HCEC 1CT (cell line): ENCODE measurements at regions not wholly inside any gene's neighbourhood (a gene's known extent, or its start where the extent isn't known, plus 50 kb on each side); places are given as distances from the start of the nearest gene placed in this dataset.
"Not testable (repeated sequence)": the region's sequence is repeated elsewhere in the genome, so short reads cannot be mapped to it uniquely, and the experiment has no call there.

ENCODE experiments used
- DNase-seq: peaks from one replicate; pipeline ENCODE4 v3.0.0-alpha.2; 2017

DNA sequence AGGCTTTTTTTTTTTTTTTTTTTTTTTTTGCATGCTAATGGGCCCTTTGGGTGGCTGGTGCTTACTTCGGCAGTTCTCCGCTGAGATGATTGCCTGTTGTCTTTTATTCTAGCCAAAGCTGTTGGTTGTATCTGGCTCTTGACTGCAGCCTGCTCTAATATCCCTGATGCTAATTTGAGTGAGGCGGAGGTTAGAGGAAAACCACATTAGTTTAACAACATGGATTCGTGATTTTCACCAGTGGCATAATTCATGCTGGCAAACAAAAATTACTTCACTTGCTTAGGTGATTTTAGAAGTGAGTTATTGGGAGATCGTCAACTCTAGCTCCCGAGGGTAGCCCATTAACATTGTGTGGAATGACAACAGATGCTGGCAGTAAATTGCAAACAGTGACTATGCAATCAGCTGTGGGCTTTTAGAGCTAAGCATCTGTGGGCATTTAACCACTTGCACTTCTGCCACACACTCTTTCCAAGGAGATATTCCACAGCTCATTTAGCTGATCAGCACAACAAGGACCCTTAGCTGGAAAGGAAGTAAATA, 97.6 kb upstream of the ZDHHC17 start:
- DNase-seq = no peak

DNA sequence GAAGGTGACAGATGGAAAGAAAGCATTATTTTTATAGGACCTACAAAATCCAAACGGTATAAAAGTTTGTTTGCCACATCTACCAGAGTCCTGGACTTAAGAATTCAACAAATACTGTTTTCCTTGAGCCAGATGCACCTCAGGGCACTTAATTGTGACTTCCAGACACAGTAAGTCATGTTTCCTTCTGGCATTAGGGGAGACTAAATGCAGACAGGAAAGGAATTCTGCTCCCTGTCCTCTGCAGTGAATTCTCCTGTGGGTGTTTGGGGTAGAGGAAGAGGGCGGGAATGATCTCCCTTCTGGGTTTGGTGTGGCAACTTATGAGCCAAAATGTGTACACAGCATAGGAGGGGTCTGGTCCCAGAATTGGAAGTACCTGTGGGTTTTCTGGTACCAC, 93.9 kb upstream of the ZDHHC17 start:
- no peak for DNase-seq

DNA sequence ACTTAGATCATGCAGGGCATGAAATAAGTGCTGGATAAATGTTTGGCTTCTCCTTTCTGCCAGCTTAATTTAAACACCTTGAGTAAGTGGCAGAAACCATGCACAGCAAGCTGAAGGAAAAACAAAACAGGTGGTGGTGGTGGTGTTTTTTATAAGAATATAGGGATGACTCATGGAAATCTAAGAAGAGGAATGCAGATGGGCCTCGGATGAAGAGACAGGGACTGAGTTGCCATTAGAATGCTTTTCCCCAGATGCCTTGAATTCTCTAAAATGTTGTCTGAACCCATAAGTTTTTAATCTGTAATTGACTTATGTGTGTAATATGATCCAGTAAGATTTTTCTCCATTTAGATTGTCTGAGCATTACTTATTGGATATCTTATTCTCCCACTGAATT, 93.1 kb upstream of the ZDHHC17 start:
- DNase-seq = peak; percentile 61

DNA sequence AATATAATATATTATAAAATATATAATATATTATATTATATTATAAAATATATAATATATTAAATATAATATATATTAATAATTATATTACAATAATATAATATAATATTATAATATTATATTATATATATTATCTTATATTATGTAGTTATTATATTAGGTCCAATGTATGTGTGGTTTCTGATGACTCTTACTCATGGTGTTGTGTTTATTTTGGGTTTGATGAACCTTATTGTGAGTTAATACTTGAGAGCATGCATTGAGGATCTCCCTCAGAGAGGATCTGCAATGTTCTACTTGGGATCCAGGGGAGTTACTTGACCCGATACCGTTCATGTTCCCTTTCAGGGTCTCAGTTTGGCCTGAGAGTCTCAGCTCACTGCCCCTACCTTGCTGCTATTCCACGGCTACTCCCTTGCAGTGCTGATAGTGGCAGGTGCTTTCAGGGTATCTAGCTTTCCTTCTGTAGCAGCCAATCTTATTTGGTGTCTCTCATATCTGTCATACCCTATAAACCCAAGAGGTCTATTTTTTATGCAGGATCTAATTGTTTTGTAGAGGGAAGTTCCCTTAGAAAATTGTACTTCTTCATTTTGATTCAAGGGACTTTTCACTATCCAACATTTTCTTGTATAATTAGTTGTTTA, 89.1 kb upstream of the ZDHHC17 start:
- DNase-seq = no peak

DNA sequence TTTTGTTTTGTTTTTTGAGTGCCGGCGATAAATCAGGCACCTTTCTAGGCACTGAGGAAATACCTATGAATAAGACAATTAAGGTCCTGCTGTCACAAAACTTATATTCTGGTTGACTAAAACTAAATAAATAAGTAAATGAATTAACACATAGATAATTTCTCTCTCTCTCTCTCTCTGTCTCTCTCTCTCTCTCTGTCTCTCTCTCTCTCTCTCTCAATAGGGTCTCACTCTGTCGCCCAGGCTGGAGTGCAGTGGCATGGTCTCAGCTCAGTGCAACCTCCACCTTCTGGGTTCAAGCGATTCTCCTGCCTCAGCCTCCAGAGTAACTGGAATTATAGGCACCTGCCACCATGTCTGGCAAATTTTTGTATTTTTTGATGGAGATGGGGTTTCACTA, 87.7 kb upstream of the ZDHHC17 start:
- DNase-seq = not testable (repeated sequence)

DNA sequence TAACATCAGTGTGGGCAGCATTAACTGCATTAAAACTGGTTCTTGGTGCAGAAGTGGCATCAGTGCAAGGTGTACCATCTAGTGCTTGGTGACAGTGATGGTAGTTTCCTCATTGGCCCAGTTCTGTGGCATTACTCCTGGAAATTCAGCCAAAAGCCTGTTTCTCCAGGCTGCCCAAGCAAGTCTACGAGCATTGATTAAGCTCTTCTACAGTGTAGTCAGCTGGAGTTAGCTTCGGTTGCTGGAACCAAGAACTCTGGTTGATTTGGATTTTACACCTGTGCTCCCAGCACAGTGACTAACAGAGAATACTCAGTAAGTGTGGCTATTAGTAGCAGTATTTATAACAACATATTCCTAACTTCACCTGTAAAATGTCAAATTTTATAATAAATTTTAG, 84.9 kb upstream of the ZDHHC17 start:
- DNase-seq = no peak

DNA sequence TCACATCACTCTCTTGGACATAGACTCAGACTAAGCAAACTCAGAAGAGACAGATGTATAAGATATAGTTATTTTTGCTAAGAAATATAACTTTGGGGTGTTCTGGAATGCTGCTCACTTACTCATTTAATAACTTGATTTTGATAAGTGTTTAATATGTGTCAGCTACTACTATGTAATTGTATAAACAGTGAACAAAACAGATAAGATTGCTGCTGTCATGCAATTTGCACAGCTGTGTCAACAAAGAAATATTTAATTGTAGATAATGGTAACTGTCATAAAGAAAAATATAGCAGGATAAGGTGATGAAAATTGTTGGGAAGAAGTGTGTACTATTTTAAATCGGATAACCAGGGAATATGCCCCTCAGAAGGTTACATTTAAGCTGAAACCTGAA, 84.1 kb upstream of the ZDHHC17 start:
- no peak for DNase-seq

DNA sequence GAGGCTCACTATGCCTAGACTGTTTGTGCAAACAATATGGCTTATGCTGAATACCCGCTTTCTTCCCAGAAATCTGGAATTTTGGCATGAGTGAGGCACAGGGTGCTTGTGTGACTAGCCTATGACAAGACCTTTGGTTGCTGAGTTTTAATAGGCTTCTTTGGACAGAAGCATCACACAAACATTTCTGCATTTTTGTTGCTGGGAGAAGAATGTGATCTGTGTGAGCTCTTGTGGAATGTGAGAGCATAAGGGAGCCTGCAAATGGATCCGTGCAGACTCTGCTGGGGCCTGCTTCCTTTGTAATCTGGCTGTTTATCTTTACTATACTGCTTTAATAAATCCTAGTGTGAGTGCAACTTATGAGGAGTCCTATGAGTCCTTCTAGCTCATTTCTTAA, 83.0 kb upstream of the ZDHHC17 start:
- no peak for DNase-seq

DNA sequence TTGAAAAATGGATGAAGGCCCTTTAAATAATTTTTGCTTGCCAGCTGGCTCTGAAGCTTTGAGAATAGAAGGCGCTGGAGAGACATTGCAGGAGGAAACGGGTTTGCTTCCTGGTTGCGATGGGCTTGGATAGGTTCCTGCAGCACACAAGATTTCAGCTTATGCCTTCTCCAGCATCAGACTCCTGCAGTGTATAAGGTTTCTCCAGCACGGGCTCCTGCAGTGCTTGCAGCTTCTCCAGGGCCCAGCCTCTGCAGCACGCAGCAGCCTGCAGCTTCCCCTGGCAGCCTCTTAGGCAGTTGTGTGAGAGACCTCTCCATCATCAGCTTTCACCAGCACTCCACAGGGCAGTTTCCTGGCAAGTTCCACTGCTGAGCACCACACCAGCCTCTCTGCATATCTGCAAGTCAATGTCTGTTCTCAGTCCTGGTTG, 78.7 kb upstream of the ZDHHC17 start:
- peak; percentile 15 for DNase-seq

DNA sequence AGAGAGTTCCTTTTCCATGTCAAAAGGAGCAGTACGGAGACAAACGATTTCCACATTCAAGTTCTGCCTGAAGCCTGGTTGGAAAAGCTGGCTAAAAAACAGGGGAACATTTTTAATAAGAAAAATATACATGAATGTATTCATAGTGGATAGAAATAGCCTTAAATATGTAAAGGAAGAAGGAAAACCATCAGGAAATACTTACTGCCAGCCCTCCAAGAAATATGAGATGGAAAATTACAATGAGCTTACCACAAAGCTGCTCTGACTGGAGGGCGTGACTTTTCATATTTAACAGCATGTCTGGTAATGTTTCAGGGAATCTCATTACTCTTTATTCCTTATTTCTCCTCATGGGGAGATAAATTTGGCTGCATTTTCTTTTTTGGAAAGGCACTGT, 75.9 kb upstream of the ZDHHC17 start:
- no peak for DNase-seq

DNA sequence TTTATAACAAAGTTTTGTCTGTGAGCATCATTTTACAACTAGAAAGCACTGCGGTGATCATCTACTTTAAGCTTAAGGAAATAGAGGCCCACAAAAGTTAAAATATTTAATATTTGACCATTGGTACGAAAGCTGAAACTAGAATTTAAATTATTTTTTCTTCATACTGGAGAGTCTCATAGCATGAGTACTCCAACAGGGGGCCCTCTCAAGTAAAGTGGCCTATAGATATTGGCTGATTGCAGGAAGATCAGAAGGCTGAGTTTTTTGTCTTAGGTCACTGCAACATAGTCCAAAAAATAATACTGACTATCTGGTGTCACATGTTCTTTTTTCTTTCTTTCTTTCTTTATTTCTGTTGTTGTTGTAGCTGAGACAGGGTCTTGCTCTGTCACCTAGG, 75.3 kb upstream of the ZDHHC17 start:
- peak; percentile 27 for DNase-seq

DNA sequence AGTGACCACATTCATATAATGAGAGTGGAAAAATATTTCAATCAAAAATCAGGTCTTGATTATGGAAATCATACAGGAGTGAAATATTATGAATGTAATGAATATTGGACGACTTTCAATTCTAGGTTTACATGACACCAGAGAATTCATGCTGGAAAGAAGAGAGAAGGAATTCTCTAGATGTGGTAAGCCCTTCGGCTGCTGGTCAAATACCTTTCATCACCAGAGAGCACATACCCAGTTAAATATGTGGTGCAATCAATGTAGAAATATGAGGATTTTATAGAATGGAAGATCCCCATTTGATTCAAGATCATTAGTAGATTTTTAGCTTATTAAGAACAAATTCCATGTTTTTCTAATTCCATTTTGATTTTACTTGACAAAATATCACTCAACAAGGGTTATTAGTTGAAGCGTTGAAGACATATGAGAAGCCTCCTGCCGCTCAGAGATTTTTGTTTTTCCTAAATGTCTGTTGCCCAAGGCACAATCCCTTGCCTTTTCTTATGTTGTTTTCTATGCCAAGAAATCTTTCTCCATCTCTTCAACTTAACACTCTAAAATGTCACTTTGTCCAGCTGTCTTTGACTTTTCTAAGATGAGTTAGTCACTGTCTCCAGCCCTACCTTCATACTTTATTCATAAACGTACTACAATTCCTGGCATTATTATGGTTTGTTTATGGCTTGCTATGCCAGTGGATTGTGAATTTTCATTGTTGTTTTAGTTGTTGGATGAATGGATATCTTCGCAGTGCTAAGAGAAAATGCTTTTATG, 72.8 kb upstream of the ZDHHC17 start:
- no peak for DNase-seq

DNA sequence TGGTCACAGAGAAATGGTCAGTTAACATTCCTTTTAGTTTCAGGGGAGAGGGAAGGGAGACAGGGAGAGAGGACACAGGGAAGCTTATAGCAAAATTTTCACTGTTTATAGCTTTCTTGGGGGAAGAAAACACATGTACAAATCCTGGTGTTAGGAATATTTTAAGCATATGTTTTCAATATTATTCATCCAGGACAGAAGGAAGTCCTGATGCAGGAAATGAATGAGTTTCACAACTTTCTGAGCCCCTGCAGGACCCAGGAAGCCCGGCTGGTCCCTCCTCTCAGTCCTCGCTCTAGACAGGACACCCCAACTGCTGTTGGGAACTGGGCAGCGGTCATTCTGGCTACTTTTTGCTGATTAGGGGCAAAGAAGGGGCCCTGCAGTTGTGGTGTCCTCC, 71.1 kb upstream of the ZDHHC17 start:
- DNase-seq = no peak

DNA sequence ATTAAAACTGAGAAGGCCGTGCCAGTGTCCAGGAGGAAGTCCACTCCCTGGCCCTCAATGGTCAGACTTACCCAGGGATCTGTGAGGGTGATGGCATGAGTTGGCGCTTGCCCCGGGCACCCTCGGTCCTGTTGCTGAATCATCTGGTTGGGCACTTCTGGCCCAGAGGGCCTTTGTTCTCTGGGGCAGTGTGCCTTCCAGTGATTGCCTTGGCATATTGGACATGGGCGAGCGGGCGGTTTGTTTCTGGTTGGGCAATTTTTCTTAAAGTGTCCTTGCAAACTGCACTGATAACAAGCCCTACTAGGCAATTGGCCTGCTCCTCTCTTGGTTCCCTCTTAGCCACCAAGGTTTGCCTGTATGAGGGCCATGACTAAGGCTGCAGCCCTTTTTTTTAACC, 69.5 kb upstream of the ZDHHC17 start:
- no peak for DNase-seq

DNA sequence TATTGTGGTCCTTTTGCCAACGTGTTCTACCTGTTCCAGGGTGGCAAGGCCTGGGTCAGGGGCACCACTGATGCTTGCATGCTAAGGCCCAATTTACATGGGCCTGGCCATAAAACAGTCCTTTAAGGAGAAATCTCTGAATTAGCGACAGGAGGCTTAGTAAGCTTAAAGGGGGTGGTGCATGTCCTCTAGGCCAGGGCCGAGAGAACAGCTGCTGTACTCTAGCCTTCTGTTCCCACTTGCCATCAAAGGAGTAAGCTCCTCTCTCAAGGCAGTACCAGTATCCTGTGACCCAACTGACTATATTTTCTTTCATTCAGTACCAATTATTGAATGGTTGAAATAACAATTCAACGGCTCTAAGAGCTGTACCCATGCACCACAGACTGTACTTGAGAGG, 67.7 kb upstream of the ZDHHC17 start:
- no peak for DNase-seq

DNA sequence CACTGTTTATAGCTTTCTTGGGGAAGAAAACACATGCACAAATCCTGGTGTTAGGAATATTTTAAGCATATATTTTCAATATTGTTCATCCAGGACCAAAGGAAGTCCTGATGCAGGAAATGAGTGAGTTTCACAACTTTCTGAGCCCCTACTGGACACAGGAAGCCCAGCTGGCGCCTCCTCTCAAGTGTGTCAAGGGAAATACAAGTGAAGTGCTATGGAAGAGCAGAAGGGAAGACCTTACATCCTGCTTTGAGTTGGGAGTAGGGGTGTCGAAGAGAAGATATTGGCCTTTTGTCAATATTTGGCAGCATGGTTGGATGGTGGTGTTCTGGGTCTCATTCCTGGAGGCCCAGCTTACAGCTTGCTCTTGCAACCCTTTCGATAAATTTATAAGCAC, 66.1 kb upstream of the ZDHHC17 start:
- DNase-seq = no peak

DNA sequence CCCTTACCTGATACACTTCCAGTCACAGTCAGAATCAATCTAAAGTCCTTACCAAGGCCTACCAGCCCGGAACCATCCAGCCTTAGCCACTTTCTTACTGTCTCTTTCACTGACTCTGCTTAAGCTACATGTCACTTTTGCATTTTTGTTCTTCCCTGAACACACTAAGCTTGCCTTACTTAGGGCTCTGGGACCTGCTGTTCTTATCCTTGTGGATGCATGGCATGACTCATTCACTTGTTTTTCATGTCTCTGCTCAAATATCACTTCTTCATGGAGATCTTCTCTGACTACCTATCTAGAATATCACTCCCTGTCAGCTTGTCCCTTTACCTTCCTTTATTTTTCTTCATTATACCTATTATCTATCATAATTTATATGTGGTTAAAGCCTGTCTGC, 65.6 kb upstream of the ZDHHC17 start:
- no peak for DNase-seq

DNA sequence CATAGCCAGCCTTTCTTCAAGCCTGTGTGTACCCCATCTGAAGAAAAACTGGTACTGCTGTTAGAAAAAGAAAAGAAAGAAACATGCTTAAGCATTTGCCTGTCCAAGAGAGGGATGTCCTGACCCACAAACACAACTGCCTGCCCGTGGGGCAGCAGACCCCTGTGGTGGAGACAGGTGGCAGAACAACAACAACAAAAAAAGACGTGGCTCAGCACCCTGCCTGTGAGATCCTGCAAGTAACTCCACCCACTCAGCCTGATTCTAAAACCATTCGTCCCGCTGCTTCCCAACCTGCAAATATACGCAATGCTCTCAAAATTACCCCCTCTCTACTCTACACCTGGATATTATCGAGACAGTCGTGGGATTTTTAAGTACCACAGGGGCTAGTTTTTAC, 64.9 kb upstream of the ZDHHC17 start:
- DNase-seq = no peak

DNA sequence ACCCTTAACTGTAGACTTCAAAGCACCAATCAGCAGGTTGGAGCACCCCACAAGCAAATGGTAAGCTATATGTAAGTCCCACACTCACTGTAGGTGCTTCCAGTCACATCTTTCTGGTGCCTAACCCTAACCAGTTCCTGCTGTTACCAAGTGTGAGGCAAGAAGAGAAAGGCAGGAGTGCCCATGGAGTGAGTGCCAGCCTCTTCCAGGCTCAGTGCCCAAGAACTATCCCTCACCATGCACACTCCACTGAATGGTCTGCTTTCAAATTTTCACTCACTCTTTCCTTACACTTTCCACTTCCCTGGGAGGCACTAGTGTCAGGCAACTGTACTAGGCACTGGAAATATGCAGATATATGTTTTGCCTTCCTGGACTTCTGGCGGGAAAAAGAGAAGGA, 62.2 kb upstream of the ZDHHC17 start:
- no peak for DNase-seq

DNA sequence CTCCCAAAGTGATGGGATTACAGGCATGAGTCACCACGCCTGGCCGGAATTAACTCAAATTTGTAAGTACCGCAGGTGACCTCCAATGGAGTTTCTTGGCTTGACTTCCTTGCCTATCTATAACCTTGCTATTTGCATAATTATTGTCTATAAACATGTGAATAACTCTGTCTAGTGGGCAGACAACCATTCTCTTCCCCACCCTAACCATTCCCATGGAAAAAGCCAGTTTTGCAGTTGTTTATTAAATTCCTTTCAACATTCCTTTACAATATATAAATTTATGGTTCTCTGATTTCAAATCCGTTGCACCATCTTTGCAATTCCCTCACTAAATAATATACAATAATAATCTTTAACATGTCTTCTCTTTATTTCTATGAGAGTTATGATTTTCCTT, 61.0 kb upstream of the ZDHHC17 start:
- no peak for DNase-seq

DNA sequence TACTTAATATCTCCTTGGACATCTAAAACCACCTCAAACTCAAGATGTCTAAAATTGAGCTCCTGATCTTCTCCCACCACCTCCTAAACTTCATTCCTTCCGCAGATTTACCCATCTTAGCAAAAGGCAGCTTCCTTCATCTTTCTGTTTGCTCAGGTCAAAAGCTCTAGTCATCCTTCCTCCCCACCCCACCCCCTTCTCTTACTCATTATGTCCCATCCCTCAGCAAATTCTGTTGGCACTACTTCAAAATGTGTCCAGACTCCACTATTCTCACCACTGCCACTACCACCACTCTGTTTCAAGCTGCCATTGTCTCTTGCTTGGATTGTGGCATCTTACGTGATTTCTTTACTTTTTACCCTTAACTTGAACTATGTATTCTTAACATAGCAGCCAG, 59.2 kb upstream of the ZDHHC17 start:
- no peak for DNase-seq

DNA sequence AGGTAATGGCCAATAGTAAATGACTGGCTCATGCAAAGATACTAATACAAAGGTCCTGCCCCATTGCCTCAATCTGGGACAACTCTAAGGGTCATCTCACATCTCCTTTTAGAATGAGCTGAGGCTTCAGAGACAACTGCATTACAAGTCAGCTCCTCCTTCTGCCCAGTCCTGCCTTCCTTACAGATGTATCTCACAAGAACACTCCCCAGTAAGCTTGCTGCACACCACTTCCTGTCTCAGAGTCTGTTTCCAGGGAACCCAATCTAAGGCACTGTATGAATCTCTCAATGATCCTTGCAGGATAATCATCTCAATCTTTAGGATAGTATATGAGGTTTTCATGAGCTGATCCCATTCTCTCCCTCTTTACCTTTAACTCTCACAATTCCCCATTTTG, 57.8 kb upstream of the ZDHHC17 start:
- DNase-seq = peak; percentile 64

DNA sequence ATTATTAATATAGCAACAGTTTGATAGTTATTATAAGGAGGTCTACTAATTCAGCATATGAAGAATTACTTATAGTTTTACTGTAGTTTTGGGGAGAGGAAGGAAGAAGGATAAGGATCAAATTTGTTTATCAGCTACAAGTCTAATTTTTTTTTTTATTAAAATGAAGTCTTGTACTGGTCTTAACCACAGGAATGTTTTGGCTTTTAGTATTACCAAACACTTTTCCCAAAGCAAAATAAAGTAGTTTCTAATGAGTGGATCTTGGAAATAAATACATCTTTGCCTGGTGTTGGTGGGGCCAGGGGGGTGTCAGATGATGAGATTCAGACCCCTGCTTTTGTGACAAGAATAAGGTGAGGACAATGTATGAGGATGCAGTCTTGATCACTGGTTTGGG, 57.2 kb upstream of the ZDHHC17 start:
- peak; percentile 42 for DNase-seq

DNA sequence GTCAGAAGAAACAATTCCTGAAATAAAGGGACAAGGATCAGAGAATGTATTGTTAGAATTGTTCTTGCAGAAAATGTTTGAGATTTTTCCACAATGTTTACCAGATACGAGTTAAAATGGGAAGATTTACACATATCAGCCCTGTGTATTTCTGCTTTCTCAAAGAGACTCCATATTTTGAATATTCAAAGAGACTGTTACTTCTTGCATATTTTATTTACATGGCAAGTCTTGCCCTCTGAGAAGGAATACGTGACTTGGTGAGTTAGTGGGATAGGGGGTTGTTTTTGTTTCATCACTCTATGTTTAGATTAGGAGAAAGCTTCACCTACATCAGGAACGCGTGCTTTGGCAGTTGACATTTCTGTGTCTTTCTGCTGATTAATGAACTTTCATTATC, 56.1 kb upstream of the ZDHHC17 start:
- no peak for DNase-seq

DNA sequence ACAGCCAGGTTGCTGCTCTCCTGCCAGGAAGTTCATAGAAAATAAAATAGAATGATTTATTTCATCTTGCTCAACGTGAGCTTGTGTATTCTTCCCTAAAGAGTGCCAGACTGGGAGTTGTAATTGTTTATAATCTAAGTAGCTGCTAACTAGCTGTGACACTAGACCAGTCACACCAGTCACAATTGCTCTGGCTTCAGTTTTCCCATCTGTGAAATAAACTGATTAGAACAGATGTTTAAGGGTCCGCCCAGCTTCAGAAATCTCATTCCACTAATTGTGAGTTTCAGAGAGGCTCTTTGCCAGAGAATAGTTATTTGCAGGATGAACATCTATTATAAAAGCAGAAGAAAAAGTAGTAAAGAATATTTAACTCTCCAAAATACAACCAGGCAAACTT, 55.6 kb upstream of the ZDHHC17 start:
- DNase-seq = no peak
